ENCODE measurements at regions not wholly inside any gene's neighbourhood (a gene's known extent, or its start where the extent isn't known, plus 50 kb on each side); places are given as distances from the start of the nearest gene placed in this dataset.

DNA sequence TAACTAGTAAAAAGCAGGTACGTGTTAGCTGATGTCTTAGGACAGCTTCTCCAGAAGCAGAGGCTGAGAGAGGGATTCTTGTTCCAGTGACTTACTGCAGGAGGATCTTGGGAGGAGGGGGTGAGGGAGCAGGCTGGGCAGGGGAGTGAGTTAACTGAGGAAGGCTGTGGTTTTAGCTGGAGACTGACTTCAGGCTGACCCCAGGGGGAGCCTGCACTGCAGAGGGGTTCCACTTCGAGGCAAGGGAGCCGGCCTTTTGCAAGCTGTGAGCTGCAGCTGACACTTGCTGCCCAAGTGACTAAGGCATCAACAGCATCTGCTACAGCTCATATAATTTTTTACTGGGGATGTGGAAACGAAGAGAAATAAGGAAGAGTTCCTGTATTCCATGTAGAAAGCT, 50.4 kb upstream of the SOD1 start:
- Histone ChIP-seq H3K79me2 (ENCODE audit: control insufficient read depth, insufficient read depth, low read length) (no peaks in the 10 kb centered on the region), H3K36me3 (ENCODE audit: control insufficient read depth, insufficient read depth, low read length) (no peaks in the 10 kb centered on the region), H2AFZ (ENCODE audit: low read depth, low read length) (no peak overlapping the region), H3K9ac (ENCODE audit: insufficient read depth in 1 of 2, low read depth in 2 of 2, low read length in 2 of 2) (no peak overlapping the region), H3K9me1 (ENCODE audit: control insufficient read depth, insufficient read depth, low read length) (no peaks in the 10 kb centered on the region), H3K27ac (ENCODE audit: extremely low read depth, low read depth, low read length) (no peak overlapping the region), H3K4me3 (no peak overlapping the region), H3K27me3 (ENCODE audit: control insufficient read depth in 2 of 2, insufficient read depth in 2 of 2, low read length in 2 of 2) (peaks cover 4 to 35% of the 10 kb centered on the region in 2 experiments; a peak in 3 of 5 replicates), H3K9me3 (replicated peaks; ENCODE audit: control insufficient read depth, insufficient read depth, low read depth, low read length) (no peaks in the 10 kb centered on the region), H3K4me1 (replicated peaks in 1 of 2; ENCODE audit: control insufficient read depth in 2 of 2, insufficient read depth in 2 of 2, low read length in 2 of 2) (no peaks in the 10 kb centered on the region), H4K20me1 (replicated peaks; ENCODE audit: control insufficient read depth, insufficient read depth, low read length) (no peaks in the 10 kb centered on the region), H3K4me2 (ENCODE audit: insufficient read depth, low read length) (no peak overlapping the region)
- in situ Hi-C loops (cut with MboI): no loop called here
- WGBS (ENCODE audit: insufficient coverage, low coverage, missing lambda C conversion rate): 0% methylated on average over 4 of the region's 4 CpGs
- DNase-seq (ENCODE audit: extremely low read depth in 1 of 4, low spot score in 3 of 4): peak in 1 of 4 experiments; percentile 19
- TF ChIP-seq, protein P1, sequence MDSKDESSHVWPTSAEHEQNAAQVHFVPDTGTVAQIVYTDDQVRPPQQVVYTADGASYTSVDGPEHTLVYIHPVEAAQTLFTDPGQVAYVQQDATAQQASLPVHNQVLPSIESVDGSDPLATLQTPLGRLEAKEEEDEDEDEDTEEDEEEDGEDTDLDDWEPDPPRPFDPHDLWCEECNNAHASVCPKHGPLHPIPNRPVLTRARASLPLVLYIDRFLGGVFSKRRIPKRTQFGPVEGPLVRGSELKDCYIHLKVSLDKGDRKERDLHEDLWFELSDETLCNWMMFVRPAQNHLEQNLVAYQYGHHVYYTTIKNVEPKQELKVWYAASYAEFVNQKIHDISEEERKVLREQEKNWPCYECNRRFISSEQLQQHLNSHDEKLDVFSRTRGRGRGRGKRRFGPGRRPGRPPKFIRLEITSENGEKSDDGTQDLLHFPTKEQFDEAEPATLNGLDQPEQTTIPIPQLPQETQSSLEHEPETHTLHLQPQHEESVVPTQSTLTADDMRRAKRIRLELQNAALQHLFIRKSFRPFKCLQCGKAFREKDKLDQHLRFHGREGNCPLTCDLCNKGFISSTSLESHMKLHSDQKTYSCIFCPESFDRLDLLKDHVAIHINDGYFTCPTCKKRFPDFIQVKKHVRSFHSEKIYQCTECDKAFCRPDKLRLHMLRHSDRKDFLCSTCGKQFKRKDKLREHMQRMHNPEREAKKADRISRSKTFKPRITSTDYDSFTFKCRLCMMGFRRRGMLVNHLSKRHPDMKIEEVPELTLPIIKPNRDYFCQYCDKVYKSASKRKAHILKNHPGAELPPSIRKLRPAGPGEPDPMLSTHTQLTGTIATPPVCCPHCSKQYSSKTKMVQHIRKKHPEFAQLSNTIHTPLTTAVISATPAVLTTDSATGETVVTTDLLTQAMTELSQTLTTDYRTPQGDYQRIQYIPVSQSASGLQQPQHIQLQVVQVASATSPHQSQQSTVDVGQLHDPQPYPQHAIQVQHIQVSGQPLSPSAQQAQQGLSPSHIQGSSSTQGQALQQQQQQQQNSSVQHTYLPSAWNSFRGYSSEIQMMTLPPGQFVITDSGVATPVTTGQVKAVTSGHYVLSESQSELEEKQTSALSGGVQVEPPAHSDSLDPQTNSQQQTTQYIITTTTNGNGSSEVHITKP (IDR thresholded peaks at IDR 0.05; ENCODE audit: partially characterized antibody): no peak
- TF ChIP-seq, protein P2, sequence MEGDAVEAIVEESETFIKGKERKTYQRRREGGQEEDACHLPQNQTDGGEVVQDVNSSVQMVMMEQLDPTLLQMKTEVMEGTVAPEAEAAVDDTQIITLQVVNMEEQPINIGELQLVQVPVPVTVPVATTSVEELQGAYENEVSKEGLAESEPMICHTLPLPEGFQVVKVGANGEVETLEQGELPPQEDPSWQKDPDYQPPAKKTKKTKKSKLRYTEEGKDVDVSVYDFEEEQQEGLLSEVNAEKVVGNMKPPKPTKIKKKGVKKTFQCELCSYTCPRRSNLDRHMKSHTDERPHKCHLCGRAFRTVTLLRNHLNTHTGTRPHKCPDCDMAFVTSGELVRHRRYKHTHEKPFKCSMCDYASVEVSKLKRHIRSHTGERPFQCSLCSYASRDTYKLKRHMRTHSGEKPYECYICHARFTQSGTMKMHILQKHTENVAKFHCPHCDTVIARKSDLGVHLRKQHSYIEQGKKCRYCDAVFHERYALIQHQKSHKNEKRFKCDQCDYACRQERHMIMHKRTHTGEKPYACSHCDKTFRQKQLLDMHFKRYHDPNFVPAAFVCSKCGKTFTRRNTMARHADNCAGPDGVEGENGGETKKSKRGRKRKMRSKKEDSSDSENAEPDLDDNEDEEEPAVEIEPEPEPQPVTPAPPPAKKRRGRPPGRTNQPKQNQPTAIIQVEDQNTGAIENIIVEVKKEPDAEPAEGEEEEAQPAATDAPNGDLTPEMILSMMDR (IDR thresholded peaks at IDR 0.05 in 2 of 3, conservative IDR thresholded peaks at IDR 0.05 in 1 of 3; ENCODE audit: insufficient read depth in 2 of 3, low read depth in 1 of 3, low read length in 3 of 3): peak in 1 of 3 experiments; percentile 7; a peak in 1 of 6 replicates
- CTCF ChIA-PET (ENCODE audit: low intra/inter-chr PET ratio): no interaction called here
- no peak for FAIRE-seq
- POLR2A ChIA-PET: interaction anchor here (0.6 to 1.0 kb wide), 3 partner anchors 11 to 411 kb away, joined by 3 to 4 read pairs (median 4); no protein-coding TSS in a partner anchor
- intact Hi-C loops (cut with micrococcal nuclease): loop anchor here (10.0 kb wide), 1 partner anchor 774 kb away; no protein-coding TSS in a partner anchor
- peak; percentile 69 for ATAC-seq
- no TSS peak for BruUV-seq (replicated peaks)
